HG03469 (cell line): ENCODE measurements at regions not wholly inside any gene's neighbourhood (a gene's known extent, or its start where the extent isn't known, plus 50 kb on each side); places are given as distances from the start of the nearest gene placed in this dataset.
"Not testable (repeated sequence)": the region's sequence is repeated elsewhere in the genome, so short reads cannot be mapped to it uniquely, and the experiment has no call there.

Experiments used
- ATAC-seq: cut with Tn5 transposase; IDR thresholded peaks from one replicate; pipeline ENCODE4 v1.9.1; 2021; ENCODE audit warnings: mild to moderate bottlenecking, moderate library complexity, moderate number of reproducible peaks; ENCODE audit not compliant: unreplicated experiment

DNA sequence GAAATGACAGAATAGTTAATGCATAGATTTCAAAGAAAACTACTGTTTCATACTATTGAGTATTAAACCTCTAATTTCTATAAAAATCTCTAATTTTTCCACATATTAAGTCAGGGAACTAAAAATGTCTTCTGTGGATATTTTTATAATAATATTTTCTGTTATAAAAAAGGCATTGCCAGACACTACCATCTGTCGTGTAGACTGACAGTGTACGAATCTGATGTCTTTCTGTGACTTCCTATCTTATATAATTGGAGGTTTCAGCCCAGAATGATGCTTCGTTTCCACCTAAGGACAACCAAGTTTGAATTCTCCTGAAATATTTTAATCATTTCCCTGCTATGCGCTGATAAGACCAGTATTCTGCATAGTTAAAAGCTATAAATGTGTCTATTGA, 456.6 kb upstream of the ARRDC3 start:
- no peak for ATAC-seq

DNA sequence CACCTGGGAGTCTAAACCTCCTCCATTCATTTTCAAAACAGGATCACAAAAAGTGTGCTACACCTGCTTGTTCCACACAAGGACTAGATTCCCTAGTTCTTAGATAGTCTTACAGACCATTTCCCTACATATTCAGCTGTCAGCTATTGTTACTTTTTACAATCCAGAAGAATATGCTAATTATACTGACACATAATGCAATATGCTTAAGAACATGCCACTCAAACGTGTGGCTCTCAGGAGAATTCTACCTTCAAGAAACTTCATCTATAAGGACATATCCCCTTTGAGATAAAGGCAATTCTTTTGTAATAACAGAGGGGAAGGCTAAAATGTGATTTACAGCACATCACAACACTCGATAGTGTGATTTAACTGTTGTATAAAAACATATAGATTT, 456.1 kb upstream of the ARRDC3 start:
- ATAC-seq, result no peak

DNA sequence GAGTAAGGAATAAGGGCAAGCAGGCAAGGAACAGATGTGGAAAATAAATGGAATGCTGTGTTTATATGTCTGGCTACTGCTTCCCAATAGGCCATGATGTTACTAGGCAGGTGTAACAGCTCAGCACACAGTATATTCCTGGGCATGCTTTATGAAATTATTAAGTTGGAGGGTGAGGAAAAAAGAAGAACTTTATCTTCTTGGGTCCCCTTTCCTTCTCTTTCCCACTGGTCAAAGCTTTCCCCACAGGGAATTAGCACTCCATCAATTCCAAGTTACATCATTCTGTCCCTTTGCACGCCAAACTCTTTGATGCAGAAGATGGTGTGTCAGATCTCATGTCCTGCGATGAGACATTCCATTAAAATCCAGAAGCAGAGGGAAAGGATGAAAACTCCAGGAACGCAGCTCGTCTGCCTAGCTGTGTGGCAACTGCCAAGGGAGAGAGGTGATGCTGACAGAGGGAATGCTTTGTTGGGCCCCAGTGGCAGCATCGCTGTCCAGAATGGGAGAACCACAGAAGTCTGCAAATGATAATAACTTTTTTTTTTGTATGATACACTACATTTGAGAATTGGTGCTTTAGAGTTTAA, 447.3 kb upstream of the ARRDC3 start:
- ATAC-seq, result no peak

DNA sequence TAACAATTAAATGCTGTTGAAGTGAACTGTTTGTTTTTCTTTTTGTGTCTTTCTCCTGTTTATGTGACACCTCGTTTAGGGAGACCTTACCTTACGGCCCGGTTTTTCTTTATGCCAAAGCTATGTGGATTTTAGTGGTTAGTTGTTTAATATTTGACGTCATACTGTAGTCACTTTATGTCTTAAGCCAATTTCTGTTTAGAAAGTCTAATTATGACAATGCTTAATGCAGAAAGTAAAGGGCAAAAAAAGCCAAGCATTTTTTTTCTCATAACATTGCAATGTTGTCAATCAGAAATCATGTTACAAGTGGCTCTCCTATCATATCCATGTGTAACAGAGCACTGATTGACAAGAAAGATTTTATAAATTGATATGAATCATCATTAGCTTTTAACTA, 442.5 kb upstream of the ARRDC3 start:
- ATAC-seq, result no peak

DNA sequence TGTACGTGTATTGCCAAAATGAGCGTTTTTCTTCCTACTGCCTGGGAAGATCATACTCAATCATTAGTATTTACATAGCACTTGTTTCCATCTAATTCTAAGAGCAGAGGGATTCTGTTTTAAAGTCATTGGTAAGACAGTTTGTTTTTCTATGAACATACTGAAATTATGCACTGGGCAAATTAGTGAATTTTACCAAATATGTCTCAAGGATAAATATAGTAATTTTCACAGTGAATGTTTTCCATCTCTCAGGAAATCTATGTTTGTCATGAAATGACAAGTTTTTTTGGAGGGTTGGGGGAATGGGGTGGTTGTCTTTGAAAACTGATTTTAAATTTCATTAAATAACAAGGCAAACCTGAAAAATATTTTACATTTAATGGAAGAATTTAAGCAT, 441.3 kb upstream of the ARRDC3 start:
- no peak for ATAC-seq

DNA sequence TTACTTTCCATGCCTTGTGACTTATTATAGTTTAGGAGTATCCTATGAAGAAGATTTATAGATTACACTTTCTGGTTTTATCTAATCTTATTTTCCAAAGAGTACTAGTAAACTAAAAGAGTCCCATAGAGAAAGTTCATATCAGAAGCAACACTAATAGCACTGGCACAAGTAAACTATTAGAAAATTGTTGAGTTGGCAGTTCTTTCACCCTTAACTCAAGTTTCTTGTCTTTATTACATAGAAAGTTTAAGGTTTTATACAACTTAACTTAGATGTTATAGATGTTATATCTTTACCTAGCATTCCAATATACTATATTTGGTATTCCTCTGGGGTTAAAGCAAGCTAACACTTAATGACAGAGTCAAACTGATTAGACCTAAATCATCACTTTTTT, 437.8 kb upstream of the ARRDC3 start:
- no peak for ATAC-seq

DNA sequence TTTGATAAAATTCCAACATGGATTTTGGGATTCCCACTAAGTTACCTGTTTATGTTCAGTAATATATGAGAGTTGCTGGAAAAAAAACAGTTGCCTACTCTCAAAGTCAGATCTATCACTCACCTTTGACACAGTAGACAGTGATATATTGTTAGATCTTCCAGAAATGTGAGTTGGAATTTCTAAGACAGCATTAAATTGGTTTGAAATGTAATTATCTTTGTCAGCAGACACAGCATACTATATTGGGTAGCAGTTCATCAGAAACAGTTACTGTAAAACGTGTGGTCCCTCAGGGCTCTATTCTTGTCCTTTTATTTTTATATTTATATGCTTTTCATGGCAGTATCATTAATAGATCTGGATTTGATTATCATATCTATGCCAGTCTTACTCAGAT, 433.6 kb upstream of the ARRDC3 start:
- ATAC-seq, result no peak

DNA sequence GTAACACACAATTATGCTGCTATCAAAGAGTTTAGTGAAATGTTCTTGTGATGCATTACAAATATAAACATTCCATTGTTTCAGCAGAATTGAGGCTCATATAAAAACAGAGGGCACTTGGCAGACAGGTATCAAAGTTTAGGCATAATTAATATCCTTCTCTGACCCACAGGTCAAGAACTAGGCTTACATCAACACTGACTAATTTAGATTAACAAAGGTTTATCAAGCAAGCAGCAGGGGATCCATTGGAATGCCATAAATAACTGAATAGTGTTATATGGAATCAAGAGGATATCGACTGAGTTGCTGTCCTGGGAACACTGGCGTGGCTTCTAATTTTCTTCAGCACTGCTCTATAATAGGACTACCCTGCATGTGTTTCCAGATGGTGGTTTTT, 414.5 kb upstream of the ARRDC3 start:
- no peak for ATAC-seq

DNA sequence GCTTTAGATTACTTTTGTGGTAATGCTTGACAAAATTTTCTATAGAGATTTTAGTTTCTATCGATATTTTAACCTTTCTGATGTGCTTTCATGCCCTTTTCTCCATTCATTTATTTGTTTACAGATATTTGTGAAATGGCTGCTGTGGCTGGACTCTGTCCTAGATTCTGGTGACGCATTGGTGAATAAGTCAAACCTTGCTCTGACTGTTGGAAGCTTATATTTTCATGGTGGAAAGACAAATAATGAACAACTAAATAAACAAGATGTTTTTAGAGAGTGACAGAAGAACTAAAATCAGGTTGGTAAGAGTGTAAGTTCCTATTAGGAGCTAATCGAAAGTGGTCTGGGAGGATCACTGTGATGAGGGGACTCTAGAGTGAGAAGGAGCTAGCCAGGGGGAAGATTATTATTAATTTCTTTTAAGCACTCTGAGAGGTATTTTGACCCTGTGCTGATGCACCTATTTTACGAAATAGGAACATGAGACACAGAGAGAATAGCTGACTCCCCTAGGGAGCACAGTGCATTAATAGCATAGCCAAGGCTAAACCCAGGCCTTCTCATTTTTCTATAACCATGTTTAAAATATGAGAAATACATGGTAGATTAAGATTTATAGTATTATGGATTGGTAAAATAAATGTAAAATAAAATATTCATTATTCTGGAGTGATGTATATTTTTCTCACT, 411.9 kb upstream of the ARRDC3 start:
- no peak for ATAC-seq

DNA sequence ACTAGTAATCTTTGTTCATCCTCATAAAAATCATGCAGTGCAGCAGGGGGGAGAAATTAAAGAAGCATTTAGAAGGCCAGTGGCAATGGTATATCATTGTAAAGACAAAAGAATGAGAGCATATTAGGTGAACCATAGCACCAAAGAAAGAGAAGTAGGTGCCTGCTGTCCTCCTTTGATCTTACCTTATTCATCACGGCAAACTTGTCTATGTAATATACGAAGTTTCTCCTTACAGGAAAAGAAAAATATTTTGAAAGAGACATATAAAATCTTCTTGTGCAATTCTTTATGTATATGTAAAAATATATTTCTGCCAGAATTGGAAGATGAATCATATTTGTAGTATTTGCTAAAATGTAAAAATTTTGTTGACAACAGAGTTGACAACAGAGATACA, 411.3 kb upstream of the ARRDC3 start:
- no peak for ATAC-seq

DNA sequence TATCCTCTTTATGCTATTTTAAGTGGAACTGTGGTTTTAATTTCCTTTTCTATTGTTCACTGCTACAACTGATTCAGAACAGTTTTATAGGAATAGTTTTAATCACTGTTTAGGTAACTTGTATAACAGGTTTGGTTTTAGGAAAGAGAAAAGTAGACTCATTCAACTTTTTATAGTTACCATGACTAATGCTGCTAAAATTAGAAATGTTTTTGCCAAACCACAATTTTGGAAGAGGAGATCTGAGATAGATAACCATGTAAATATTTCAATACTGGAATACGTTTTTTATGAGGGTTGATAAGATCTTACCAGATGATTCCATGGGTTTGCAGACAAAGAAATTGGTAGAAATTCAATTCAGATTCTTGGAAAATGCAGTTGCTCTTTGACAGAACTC, 404.6 kb upstream of the ARRDC3 start:
- ATAC-seq, result no peak

DNA sequence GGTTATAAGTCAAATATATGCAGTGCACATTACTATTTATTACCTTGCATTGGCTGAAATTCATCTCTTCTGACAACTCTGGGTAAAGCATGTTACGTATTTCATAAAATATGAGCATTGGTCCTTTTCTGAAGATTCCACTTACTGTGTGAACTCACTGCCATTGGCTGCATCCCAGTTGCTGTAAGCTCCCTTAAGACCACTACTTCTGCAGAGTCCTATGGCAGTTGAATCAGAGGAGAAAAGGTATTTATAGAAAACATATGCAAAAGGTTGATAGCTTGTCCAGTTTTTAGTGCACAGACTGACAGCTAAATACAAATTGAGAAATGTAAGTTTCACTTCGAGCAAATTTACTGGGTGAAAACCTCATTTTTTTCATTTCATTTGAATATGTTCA, 394.6 kb upstream of the ARRDC3 start:
- ATAC-seq, result no peak

DNA sequence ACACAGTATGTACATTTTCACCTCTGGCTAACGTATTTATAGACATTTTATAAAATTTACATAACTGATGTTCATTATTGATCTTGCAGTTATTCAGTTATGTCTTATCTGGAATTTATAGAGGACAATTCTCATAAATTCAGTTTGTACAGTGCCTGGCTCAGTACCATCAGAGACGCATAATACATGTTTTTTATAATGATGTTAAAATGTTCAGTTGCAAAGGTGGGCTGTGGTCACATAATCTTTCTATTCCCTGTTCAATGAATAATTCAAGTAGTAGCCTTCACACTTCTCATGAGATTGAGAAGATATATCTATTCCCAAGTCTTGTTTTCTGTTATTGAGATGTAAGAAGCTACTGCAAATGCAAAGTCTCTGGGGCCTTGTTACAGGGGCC, 393.1 kb upstream of the ARRDC3 start:
- ATAC-seq, result no peak

DNA sequence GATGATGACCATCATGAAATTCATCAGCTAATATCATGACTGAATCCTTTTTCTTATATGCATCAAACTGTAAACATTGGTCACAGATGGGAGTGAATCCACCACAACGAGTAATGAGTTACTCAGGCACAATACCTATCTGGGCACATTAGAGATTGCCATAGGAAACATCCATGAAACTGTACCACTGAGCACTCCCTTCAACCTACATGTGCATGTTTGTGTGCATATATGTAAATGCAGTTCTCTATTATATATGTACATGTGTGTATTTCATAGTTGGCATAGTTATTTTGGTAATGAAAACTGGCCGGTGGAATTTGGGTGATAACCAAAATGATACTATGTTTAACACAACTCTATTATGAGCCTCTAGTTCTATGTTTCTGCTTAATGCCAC, 387.3 kb upstream of the ARRDC3 start:
- no peak for ATAC-seq

DNA sequence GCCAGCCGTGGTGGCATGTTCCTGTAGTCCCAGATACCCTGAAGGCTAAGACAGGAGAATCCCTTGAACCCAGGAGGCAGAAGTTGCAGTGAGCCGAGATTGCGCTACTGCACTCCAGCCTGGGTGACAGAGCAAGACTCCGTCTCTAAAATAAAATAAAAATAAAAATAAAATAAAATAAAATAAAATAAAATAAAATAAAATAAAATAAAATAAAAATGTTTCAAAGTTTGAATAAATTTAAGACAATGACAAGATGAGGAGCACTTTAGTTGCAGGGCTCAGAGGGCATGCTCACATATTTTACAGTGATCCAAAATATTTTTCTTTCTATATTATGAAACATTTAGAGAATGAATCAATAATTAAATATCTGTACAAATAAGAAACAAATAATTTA, 374.3 kb upstream of the ARRDC3 start:
- ATAC-seq, result not testable (repeated sequence)

DNA sequence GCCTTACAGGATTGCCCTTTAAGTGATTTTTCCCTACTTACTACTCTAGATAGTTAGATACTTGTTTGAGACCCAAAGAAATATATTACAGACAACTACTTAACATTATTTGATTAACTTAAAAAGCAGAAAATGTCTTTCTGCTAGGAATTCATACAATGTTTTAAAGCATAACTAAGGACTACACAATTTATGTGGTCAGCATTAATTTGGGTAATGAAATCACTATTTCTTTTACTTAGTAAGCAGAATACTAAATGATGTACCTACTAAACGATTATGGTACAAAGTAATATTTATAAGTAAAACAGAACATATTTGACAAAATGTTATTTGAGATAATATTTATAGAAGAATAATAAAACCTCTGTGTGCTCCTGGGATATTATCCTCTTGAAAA, 371.9 kb upstream of the ARRDC3 start:
- no peak for ATAC-seq

DNA sequence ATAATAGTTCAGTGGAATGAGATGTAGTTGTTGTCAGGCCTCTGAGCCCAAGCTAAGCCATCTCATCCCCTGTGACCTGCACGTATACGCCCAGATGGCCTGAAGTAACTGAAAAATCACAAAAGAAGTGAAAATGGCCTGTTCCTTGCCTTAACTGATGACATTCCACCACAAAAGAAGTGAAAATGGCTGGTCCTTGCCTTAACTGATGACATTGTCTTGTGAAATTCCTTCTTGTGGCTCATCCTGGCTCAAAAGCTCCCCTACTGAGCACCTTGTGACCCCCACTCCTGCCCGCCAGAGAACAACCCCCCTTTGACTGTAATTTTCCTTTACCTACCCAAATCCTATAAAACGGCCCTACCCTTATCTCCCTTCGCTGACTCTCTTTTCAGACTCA, 361.4 kb upstream of the ARRDC3 start:
- not testable (repeated sequence) for ATAC-seq

DNA sequence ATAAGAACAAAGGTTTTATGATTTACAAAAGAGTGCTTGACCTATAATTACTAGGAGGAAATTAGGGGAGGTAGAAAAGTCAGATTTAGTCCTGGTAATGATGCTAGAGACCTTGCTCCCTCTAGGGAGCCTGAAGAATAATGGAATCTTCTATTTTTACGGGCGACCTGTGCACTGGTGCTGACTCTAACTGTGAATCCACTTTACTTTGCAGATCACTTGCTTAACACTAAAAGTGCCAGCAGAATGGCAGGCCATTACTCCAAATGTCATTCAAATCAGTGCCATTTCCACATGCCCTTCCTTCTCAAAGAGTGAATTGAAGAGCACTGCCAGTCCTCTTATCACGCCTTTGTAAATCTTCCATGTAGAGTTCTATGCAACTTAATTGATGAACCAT, 359.4 kb upstream of the ARRDC3 start:
- no peak for ATAC-seq

DNA sequence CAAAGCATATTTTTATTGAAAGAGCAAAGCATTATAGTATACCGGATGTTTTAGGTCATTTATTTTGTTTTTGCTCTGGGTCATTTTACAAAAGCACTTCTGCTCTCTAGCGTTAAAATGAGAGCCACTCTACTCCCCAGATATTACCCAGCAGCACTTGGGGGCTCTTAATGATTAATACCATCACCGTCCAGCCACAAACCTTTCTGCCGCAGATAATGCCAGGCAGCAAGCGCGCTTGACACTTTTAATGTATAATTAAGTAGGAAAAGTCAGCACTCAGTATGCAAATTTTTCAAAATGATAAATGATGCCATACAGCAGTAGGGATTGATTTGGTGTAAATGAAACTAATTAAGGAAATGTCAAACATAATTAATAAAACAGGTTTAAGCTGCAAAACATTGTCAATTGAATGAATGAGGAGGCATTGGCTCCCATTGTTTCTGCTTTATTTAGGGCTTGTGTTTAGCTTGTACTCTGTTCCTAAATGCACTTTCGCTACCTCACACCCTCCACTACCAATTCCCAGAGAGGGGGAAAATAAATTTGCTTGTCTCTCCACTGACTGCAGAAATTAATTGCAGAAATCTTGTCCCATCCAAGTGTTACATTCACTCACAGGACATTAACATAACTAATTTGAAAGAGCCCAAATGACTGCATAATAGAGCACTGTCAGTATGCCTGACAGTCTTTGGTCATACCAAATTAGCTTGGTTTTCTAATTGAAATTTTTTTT, 358.8 kb upstream of the ARRDC3 start:
- no peak for ATAC-seq

DNA sequence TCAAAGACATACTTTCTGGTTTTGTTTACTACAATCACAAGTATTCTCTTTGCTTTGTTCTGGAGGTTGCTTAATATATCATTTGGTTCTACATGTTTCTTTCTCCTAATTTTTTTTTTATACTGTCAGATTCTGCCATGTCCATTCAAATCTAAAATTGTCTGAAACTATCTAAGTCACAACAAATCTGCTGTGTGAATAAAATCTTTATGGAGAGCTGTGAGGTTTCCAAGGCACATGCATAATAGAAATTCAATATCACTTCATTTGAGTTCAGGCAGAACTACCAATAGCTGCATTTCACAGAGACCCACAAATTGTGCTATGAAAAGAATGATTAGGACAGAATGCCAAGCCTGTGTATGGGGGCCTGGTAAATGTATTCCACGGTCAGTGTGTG, 346.9 kb upstream of the ARRDC3 start:
- no peak for ATAC-seq

DNA sequence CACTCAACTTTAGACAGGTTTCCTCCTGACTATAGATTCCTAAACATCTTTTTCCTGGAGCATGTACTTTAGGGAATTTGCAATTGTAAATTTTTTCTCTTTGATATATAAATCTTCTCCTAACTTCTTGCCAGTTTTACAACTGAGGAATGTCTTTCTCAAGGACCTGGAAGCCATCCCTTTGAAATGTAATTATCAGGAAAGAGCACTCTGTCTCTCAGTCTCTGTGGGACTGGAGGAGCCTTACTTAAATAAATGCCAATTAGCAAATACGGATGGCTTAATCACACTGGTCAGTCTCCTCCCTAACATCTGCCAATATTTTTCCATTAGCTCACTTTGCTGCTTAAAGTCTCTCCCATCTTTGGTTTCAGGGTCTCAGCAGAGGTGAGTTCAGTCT, 344.3 kb upstream of the ARRDC3 start:
- no peak for ATAC-seq

DNA sequence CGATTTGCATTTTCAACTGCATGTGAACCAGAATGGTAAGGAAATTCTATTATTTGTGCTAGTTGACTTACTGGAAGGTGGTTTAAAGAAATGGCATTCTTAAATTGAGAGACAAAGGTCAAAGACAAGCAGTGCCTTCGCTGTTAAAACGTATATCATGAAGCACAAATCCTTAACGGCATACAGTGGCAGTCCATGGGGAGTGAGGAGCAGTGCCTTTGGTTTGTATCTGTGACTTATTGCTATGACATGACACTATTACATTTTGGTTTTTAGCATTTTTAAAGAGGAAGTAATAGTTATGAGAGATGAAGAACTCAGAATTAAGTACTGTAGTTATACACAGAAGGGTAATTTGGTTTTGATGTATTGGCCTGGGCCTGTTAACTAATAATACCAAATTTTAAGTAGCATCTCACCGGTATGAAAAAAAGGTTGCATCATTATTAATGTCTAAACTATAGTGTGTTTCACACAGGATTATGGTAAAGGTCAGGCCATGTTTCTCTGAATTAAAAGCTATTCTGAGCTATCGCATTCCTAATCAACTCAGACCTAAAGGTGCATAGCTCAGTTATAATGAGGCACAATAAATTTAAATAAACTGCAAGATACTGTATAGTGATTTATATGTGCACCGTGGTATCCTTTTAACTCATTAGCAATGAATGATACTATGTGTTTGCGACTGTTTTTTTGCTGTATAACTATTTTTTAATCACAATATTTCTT, 339.8 kb upstream of the ARRDC3 start:
- ATAC-seq, result no peak
